A673 (cell line): ENCODE measurements at regions not wholly inside any gene's neighbourhood (a gene's known extent, or its start where the extent isn't known, plus 50 kb on each side); places are given as distances from the start of the nearest gene placed in this dataset.

ENCODE experiments used
- BruUV-seq: library from RNA; stranded (reverse); fragments of 400-500 nt; replicated peaks from 2 replicates; lab custom pipeline; 2021; lab: Mats Ljungman, UMichigan
- CTCF ChIA-PET: fragments of 300-600 bp; sonication (Branson Sonifier 250); formaldehyde crosslinking; loops from one replicate; lab custom pipeline; 2022; ENCODE audit warnings: antibody characterized with exemption; lab: Charles Lee
- POLR2A ChIA-PET: fragments of 300-600 bp; sonication (Branson Sonifier 250); formaldehyde crosslinking; loops from one replicate; lab custom pipeline; 2022; ENCODE audit warnings: antibody characterized with exemption; ENCODE audit not compliant: low non-redundant PET; lab: Charles Lee
- DNase-seq: peaks from one replicate; pipeline ENCODE4 v3.0.0-alpha.2; 2015; ENCODE audit warnings: low spot score
- H3K27ac ChIP-seq: fragments of 200-600 bp; sonication (generic); 2 replicates; pipeline ENCODE4 v1.5.1; 2016; ENCODE audit warnings: mixed run types, low read depth, mild to moderate bottlenecking, mixed read lengths, antibody characterized with exemption, low read length; ENCODE audit not compliant: poor library complexity, severe bottlenecking
- H3K27me3 ChIP-seq: fragments of 200-600 bp; sonication (generic); replicated peaks from 2 replicates; pipeline ENCODE4 v1.6.1; 2017; ENCODE audit warnings: mixed run types, low read depth, mild to moderate bottlenecking, mixed read lengths, antibody characterized with exemption, low read length; ENCODE audit not compliant: insufficient read depth, poor library complexity
- H3K36me3 ChIP-seq: fragments of 200-600 bp; sonication (generic); 2 replicates; pipeline ENCODE4 v1.6.1; 2016; ENCODE audit warnings: mixed run types, mild to moderate bottlenecking, mixed read lengths, antibody characterized with exemption, low read length; ENCODE audit not compliant: insufficient read depth, poor library complexity, severe bottlenecking
- H3K4me1 ChIP-seq: fragments of 200-600 bp; sonication (generic); 2 replicates; pipeline ENCODE4 v1.6.1; 2017; ENCODE audit warnings: mixed run types, mild to moderate bottlenecking, mixed read lengths, antibody characterized with exemption, low read length; ENCODE audit not compliant: insufficient read depth, poor library complexity, severe bottlenecking
- H3K4me3 ChIP-seq: fragments of 200-600 bp; sonication (generic); 2 replicates; pipeline ENCODE4 v1.5.1; 2016; ENCODE audit warnings: low read depth, mixed run types, mild to moderate bottlenecking, mixed read lengths, low read length; ENCODE audit not compliant: poor library complexity, severe bottlenecking
- H3K9me3 ChIP-seq: fragments of 200-600 bp; sonication (generic); 2 replicates; pipeline ENCODE4 v1.6.1; 2016; ENCODE audit warnings: mixed run types, low read depth, mild to moderate bottlenecking, mixed read lengths, antibody characterized with exemption, low read length; ENCODE audit not compliant: poor library complexity, severe bottlenecking
- CTCF ChIP-seq: fragments of 300-800, 200-600 bp; sonication (generic); conservative IDR thresholded peaks from 2 replicates; pipeline ENCODE4 v1.5.1; 2017; ENCODE audit warnings: low read depth, mild to moderate bottlenecking, antibody characterized with exemption, low read length, moderate library complexity, mixed read lengths
- EZH2 ChIP-seq: fragments of 200-600 bp; sonication (generic); IDR thresholded peaks from 2 replicates; pipeline ENCODE4 v1.6.1; 2017; ENCODE audit warnings: borderline replicate concordance, low read depth, mild to moderate bottlenecking, mixed read lengths, antibody characterized with exemption, low read length; ENCODE audit not compliant: poor library complexity, severe bottlenecking
- intact Hi-C: fragments of 100-400 bp; cut with micrococcal nuclease; formaldehyde crosslinking; loops from one replicate; pipeline ENCODE4 v1.10.0; 2022; ENCODE audit not compliant: unreplicated experiment

- no peaks in the 10 kb centered on the region for H3K9me3 ChIP-seq
- TF ChIP-seq CTCF (no peak), EZH2 (no peak)
- DNase-seq, result no peak
- ChIA-PET POLR2A (interaction anchor here (0.7 kb wide), 1 partner anchor 733 kb away, joined by 4 read pairs; no protein-coding TSS in a partner anchor), CTCF (no interaction called here)
- H3K27ac ChIP-seq, result no peak overlapping the region
- H3K4me3 ChIP-seq, result no peak overlapping the region
- no peaks in the 10 kb centered on the region for H3K4me1 ChIP-seq
- no peaks in the 10 kb centered on the region for H3K27me3 ChIP-seq
- intact Hi-C loops, result no loop called here
- no peaks in the 10 kb centered on the region for H3K36me3 ChIP-seq
- BruUV-seq, result no TSS peak
Observed at GRCh38 chr10:9357471-9357870, 1303.0 kb downstream of the GATA3 start.

GRCh38 chr10:9362721-9363120, 1308.2 kb downstream of the GATA3 start:
- BruUV-seq, result no TSS peak
- Histone ChIP-seq H3K27me3 (no peaks in the 10 kb centered on the region), H3K9me3 (no peaks in the 10 kb centered on the region), H3K27ac (no peak overlapping the region), H3K4me1 (no peaks in the 10 kb centered on the region), H3K4me3 (no peak overlapping the region), H3K36me3 (no peaks in the 10 kb centered on the region)
- POLR2A ChIA-PET, result no interaction called here
- TF ChIP-seq EZH2 (no peak), CTCF (no peak)
- intact Hi-C loops, result no loop called here
- DNase-seq, result no peak
- CTCF ChIA-PET, result no interaction called here

GRCh38 chr10:9379183-9379582, 1324.7 kb downstream of the GATA3 start:
- H3K27me3 ChIP-seq, result no peaks in the 10 kb centered on the region
- DNase-seq, result no peak

More at GRCh38 chr10:9379183-9379582, 1324.7 kb downstream of the GATA3 start:
- Histone ChIP-seq H3K27ac (no peak overlapping the region), H3K9me3 (no peaks in the 10 kb centered on the region), H3K4me3 (no peak overlapping the region), H3K4me1 (no peaks in the 10 kb centered on the region), H3K36me3 (no peaks in the 10 kb centered on the region)
- POLR2A ChIA-PET, result no interaction called here
- no TSS peak for BruUV-seq
- intact Hi-C loops, result no loop called here
- CTCF ChIA-PET, result no interaction called here
- TF ChIP-seq CTCF (no peak), EZH2 (no peak)
